ENCODE measurements at regions not wholly inside any gene's neighbourhood (a gene's known extent, or its start where the extent isn't known, plus 50 kb on each side); places are given as distances from the start of the nearest gene placed in this dataset.

DNA sequence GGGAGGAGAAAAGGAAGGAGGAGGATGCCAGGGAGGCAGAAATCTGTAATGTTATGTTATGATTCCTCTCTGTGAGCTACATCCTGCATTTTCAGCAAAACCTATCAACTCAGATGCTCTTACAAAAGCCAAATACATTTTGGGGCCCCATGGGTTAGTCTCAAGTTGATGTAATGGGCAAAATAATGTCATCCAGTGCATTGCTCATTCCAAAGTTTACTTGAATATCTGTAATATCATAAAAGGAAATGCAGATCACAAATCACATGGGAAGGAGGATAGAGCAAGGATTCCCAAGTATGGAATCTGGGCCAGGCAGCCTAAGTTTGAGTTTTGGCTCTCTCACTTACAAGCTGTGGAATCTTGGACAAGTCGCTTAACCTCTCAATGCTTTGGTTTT is 74.9 kb upstream of the SOD3 start:
- Histone ChIP-seq H3K27ac (no peak overlapping the region), H3K4me3 (no peak overlapping the region), H3K9me3 (peaks cover 0 to 3% (median 1%) of the 10 kb centered on the region in 4 donors), H3K36me3 (no peaks in the 10 kb centered on the region), H3K27me3 (no peaks in the 10 kb centered on the region), H3K4me1 (no peaks in the 10 kb centered on the region)
- intact Hi-C loops (cut with DNase I) = no loop called here
- DNase-seq = no peak
- TF ChIP-seq, protein P1, sequence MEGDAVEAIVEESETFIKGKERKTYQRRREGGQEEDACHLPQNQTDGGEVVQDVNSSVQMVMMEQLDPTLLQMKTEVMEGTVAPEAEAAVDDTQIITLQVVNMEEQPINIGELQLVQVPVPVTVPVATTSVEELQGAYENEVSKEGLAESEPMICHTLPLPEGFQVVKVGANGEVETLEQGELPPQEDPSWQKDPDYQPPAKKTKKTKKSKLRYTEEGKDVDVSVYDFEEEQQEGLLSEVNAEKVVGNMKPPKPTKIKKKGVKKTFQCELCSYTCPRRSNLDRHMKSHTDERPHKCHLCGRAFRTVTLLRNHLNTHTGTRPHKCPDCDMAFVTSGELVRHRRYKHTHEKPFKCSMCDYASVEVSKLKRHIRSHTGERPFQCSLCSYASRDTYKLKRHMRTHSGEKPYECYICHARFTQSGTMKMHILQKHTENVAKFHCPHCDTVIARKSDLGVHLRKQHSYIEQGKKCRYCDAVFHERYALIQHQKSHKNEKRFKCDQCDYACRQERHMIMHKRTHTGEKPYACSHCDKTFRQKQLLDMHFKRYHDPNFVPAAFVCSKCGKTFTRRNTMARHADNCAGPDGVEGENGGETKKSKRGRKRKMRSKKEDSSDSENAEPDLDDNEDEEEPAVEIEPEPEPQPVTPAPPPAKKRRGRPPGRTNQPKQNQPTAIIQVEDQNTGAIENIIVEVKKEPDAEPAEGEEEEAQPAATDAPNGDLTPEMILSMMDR (IDR thresholded peaks at IDR 0.05) = no peak
- TF ChIP-seq EP300 (IDR thresholded peaks at IDR 0.05) (no peak), POLR2A (IDR thresholded peaks at IDR 0.05) (no peak), POLR2AphosphoS5 (IDR thresholded peaks at IDR 0.05) (no peak)
- WGBS, 2 donors = 77 to 90% methylated on average over 1 of the region's 1 CpG

DNA sequence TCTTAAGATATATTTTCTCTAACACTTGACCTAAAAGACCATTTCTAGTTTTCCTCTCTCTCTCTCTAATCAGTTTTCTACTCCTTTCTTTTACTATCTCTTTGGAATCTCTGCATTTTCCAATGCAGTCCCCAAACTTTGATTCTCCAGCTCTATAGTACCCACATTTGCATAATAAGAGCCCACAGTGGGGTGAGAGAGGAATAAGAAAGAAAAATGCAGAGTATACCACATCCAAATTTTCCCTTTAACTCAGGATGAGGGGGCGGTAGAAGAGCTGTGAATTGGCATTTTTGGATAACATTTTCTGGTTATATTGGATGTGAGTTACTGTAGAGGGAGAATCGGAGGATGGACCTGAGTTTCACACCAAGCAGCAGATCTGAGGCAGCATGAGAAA is 74.4 kb upstream of the SOD3 start:
- Histone ChIP-seq H3K27ac (no peak overlapping the region), H3K9me3 (peaks cover 0 to under 1% (median 0%) of the 10 kb centered on the region in 4 donors), H3K4me3 (no peak overlapping the region), H3K36me3 (no peaks in the 10 kb centered on the region), H3K4me1 (no peaks in the 10 kb centered on the region), H3K27me3 (no peaks in the 10 kb centered on the region)
- 74 to 93% methylated on average over 2 of the region's 2 CpGs for WGBS, 2 donors
- no peak for DNase-seq
- no peak for TF ChIP-seq EP300 (IDR thresholded peaks at IDR 0.05)
- TF ChIP-seq POLR2AphosphoS5 (IDR thresholded peaks at IDR 0.05) = no peak
- no peak for TF ChIP-seq POLR2A (IDR thresholded peaks at IDR 0.05)
- intact Hi-C loops (cut with DNase I) = no loop called here

DNA sequence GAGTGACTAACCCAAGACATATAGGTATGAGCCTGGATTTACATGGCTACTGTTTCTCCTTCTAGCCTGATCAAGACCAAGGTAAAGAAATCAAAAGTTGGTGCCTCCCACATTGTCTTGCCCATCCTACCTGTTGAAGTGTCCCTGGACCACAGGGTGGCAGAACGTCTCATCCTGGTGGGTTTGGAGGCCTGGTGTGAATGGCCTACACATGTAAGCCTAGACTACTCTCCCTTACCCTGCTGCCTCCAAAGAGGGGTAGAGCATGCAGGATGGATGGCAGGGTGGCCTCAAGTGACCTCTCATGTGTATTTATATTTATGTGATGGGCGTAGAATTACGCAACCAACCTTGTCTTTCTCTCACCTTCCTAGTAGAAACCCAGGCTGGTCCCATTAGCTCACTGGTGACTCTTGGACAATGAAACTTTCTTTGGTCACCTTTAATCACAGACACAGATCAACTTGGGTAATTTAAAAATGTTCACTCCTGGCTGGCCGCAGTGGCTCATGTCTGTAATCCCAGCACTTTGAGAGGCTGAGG is 73.3 kb upstream of the SOD3 start:
- Histone ChIP-seq H3K36me3 (no peaks in the 10 kb centered on the region), H3K27me3 (no peaks in the 10 kb centered on the region), H3K27ac (no peak overlapping the region), H3K4me1 (no peaks in the 10 kb centered on the region), H3K4me3 (no peak overlapping the region), H3K9me3 (no peaks in the 10 kb centered on the region)
- TF ChIP-seq EP300 (IDR thresholded peaks at IDR 0.05) = no peak
- TF ChIP-seq, protein P1 (IDR thresholded peaks at IDR 0.05) = no peak
- TF ChIP-seq POLR2AphosphoS5 (IDR thresholded peaks at IDR 0.05) = no peak
- no peak for TF ChIP-seq POLR2A (IDR thresholded peaks at IDR 0.05)
- no peak for DNase-seq
- WGBS, 2 donors = 94 to 96% methylated on average over 4 of the region's 4 CpGs
- intact Hi-C loops (cut with DNase I) = no loop called here

DNA sequence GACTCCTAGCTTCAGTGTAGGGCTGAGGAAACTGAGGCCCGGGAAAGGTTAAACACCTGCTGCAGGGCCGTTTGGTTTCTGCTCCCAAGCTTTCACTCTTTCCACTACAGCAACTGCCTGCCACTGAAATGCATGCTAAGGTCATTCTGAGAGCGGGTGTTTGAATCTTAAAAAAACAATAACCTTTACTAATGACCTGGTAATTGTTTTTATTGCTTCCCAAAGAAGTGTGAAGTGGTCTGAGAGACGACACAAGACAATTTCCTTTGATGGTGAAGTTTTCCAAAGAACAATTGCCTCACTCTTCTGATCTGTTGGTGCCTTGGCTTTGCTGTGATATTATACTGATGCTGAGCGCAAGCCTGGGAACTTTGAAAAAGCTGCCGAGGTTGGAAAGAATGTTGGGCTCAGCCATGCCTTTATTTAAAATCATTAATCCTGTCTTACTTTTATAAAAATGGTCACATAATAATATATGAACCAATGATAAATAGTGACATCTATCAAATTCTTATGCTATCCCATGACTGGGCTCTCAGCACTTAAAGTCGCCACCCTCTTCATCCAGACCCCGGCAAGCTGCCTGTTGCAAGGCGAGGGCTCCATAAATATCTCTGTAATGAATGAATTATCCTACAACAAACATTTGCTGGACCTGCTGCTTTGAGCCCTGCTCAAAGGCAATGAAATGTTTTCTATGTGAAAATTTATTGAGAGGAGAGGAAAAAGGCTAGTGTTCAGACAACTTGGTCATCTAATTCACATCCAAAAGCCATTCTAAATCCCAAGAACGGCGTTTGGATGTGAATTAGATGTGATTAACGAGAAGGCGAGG is 67.8 kb upstream of the SOD3 start:
- DNase-seq = no peak
- H3K27me3 ChIP-seq = no peaks in the 10 kb centered on the region
- H3K4me1 ChIP-seq = no peaks in the 10 kb centered on the region
- H3K9me3 ChIP-seq = no peaks in the 10 kb centered on the region
- 68 to 79% methylated on average over 13 of the region's 13 CpGs for WGBS, 2 donors
- no peak overlapping the region for H3K4me3 ChIP-seq
- H3K27ac ChIP-seq = no peak overlapping the region
- no peak for TF ChIP-seq EP300 (IDR thresholded peaks at IDR 0.05)
- TF ChIP-seq POLR2AphosphoS5 (IDR thresholded peaks at IDR 0.05) = no peak
- TF ChIP-seq POLR2A (IDR thresholded peaks at IDR 0.05) = no peak
- TF ChIP-seq, protein P1 (IDR thresholded peaks at IDR 0.05) = no peak
- no peaks in the 10 kb centered on the region for H3K36me3 ChIP-seq
- intact Hi-C loops (cut with DNase I) = no loop called here

DNA sequence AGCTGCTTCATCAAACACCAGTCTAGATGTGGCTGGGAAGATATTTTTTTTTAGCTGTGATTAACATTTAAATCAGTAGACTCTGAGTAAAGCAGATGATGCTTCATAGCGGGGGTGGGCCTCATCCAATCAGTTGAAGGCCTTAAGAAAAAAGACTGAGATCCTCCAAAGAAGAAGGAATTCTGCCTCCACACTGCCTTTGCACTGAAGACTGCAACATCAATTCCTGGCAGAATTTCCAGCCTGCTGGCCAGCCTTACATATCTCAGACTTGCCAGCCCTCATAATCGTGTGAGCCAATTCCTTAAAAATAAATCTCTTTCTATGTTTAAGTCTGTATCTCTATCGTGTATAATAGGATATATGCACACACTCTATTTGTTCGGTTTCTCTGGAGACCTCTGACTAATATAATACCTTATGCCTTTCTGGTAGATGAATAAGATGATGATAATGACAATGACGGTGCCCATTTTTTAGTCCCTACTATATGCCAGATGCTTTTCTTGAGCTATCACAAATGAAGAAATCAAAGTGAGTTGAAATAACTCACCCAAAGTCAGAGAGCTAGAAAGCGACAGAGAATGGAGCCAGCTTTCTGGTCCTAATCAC is 66.1 kb upstream of the SOD3 start:
- H3K4me1 ChIP-seq = peaks cover 0 to 7% (median 4%) of the 10 kb centered on the region in 4 donors
- H3K36me3 ChIP-seq = no peaks in the 10 kb centered on the region
- H3K9me3 ChIP-seq = no peaks in the 10 kb centered on the region
- DNase-seq = no peak
- intact Hi-C loops (cut with DNase I) = no loop called here
- no peaks in the 10 kb centered on the region for H3K27me3 ChIP-seq
- H3K27ac ChIP-seq = peak overlapping the region in 1 of 4 donors; percentile 68
- H3K4me3 ChIP-seq = no peak overlapping the region
- WGBS, 2 donors = 86 to 92% methylated on average over 6 of the region's 6 CpGs
- TF ChIP-seq, protein P1 (IDR thresholded peaks at IDR 0.05) = no peak
- TF ChIP-seq POLR2AphosphoS5 (IDR thresholded peaks at IDR 0.05) = no peak
- no peak for TF ChIP-seq POLR2A (IDR thresholded peaks at IDR 0.05)
- no peak for TF ChIP-seq EP300 (IDR thresholded peaks at IDR 0.05)
